ENCODE measurements at regions not wholly inside any gene's neighbourhood (a gene's known extent, or its start where the extent isn't known, plus 50 kb on each side); places are given as distances from the start of the nearest gene placed in this dataset.

DNA sequence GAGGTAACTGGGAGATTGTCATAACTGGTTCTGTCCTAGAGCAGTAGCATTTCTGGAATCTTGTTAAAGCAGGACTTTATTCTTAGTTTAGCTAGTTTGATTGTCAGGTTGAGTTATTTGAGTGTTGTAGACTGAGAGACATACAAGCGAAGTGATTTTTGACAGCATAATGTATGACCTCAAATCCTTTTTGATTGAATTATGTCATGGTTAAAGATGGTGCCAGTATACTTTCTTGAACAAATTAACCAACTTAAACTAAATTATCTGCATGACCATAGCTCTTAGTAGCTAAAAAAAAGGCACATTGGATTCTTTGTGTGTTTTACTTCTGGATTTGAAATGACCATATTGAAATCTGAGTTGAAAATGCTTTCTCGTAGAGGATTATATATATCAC, 626.6 kb downstream of the TMTC2 start:
- no peak for TF ChIP-seq RNF2 (IDR thresholded peaks at IDR 0.05; ENCODE audit: borderline replicate concordance, low read depth)
- no peak for TF ChIP-seq CTCF (IDR thresholded peaks at IDR 0.05)
- TF ChIP-seq USF2 (IDR thresholded peaks at IDR 0.05): no peak
- no peak for TF ChIP-seq MAFK (IDR thresholded peaks at IDR 0.05; ENCODE audit: partially characterized antibody)
- TF ChIP-seq POLR2A (IDR thresholded peaks at IDR 0.05; ENCODE audit: low read length): no peak

All from A549 (cell line).